H9 (cell line): ENCODE measurements at regions not wholly inside any gene's neighbourhood (a gene's known extent, or its start where the extent isn't known, plus 50 kb on each side); places are given as distances from the start of the nearest gene placed in this dataset.

ENCODE experiments used
- DNase-seq: peaks from one replicate; pipeline ENCODE4 v3.0.0-alpha.2; 2017
- H2AFZ ChIP-seq: one replicate; pipeline ENCODE4 v1.6.1; 2013; ENCODE audit warnings: mild to moderate bottlenecking, low read length, control low read depth, moderate library complexity
- H2AK5ac ChIP-seq: 2 replicates; pipeline ENCODE4 v1.6.1; 2013; ENCODE audit warnings: low read length, control low read depth, mixed read lengths; ENCODE audit not compliant: insufficient read length
- H2BK120ac ChIP-seq: one replicate; pipeline ENCODE4 v1.6.1; 2013; ENCODE audit warnings: low read depth, mild to moderate bottlenecking, low read length, control low read depth, inconsistent platforms; ENCODE audit not compliant: poor library complexity, severe bottlenecking
- H2BK12ac ChIP-seq: 2 replicates; pipeline ENCODE4 v1.6.1; 2013; ENCODE audit warnings: low read length, control low read depth, mixed read lengths, low read depth; ENCODE audit not compliant: insufficient read length
- H2BK15ac ChIP-seq: 2 replicates; pipeline ENCODE4 v1.6.1; 2013; ENCODE audit warnings: low read depth, low read length, control low read depth
- H2BK20ac ChIP-seq: one replicate; pipeline ENCODE4 v1.6.1; 2013; ENCODE audit warnings: low read depth, mild to moderate bottlenecking, low read length, control low read depth, inconsistent platforms; ENCODE audit not compliant: poor library complexity, severe bottlenecking
- H2BK5ac ChIP-seq: 2 replicates; pipeline ENCODE4 v1.6.1; 2013; ENCODE audit warnings: low read length, control low read depth, mixed read lengths; ENCODE audit not compliant: insufficient read length
- H3K14ac ChIP-seq: 2 replicates; pipeline ENCODE4 v1.6.1; 2013; ENCODE audit warnings: low read length, control low read depth; ENCODE audit not compliant: insufficient read depth
- H3K18ac ChIP-seq: 2 replicates; pipeline ENCODE4 v1.6.1; 2013; ENCODE audit warnings: low read depth, mild to moderate bottlenecking, mixed read lengths, low read length, control low read depth; ENCODE audit not compliant: insufficient read length
- H3K23ac ChIP-seq: 2 replicates; pipeline ENCODE4 v1.6.1; 2013; ENCODE audit warnings: low read length, control low read depth, mixed read lengths, low read depth; ENCODE audit not compliant: insufficient read length
- H3K23me2 ChIP-seq: 2 replicates; pipeline ENCODE4 v1.6.1; 2013; ENCODE audit warnings: low read depth, mild to moderate bottlenecking, mixed read lengths, low read length, control low read depth; ENCODE audit not compliant: insufficient read length, poor library complexity, severe bottlenecking
- H3K27ac ChIP-seq: 2 replicates; pipeline ENCODE4 v1.5.1; 2013; ENCODE audit warnings: low read length, control low read depth, mixed read lengths, low read depth; ENCODE audit not compliant: insufficient read length
- H3K27me3 ChIP-seq: 2 replicates; pipeline ENCODE4 v1.6.1; 2013; ENCODE audit warnings: low read length, control low read depth, inconsistent platforms; ENCODE audit not compliant: insufficient read depth
- H3K4ac ChIP-seq: 2 replicates; pipeline ENCODE4 v1.6.1; 2013; ENCODE audit warnings: low read depth, mild to moderate bottlenecking, control low read depth, inconsistent platforms, low read length, moderate library complexity
- H3K4me1 ChIP-seq: 2 replicates; pipeline ENCODE4 v1.6.1; 2013; ENCODE audit warnings: low read length, control low read depth, inconsistent platforms; ENCODE audit not compliant: insufficient read depth
- H3K4me2 ChIP-seq: 2 replicates; pipeline ENCODE4 v1.6.1; 2013; ENCODE audit warnings: low read length, control low read depth, mixed read lengths; ENCODE audit not compliant: insufficient read length, insufficient read depth
- H3K56ac ChIP-seq: 2 replicates; pipeline ENCODE4 v1.6.1; 2013; ENCODE audit warnings: low read depth, mild to moderate bottlenecking, mixed read lengths, low read length, control low read depth; ENCODE audit not compliant: insufficient read length
- H3K79me1 ChIP-seq: 2 replicates; pipeline ENCODE4 v1.6.1; 2013; ENCODE audit warnings: low read depth, mild to moderate bottlenecking, moderate library complexity, low read length, control low read depth, inconsistent platforms; ENCODE audit not compliant: insufficient read depth, poor library complexity, severe bottlenecking
- H3K79me2 ChIP-seq: 2 replicates; pipeline ENCODE4 v1.6.1; 2013; ENCODE audit warnings: low read length, control low read depth, inconsistent platforms; ENCODE audit not compliant: insufficient read depth
- H3K9ac ChIP-seq: 2 replicates; pipeline ENCODE4 v1.6.1; 2013; ENCODE audit warnings: low read length, control low read depth, mixed read lengths; ENCODE audit not compliant: insufficient read length; ENCODE audit errors: extremely low read depth
- H3K9me3 ChIP-seq: one replicate; pipeline ENCODE4 v1.6.1; 2013; ENCODE audit warnings: low read depth, low read length, inconsistent platforms; ENCODE audit not compliant: control insufficient read depth
- H3T11ph ChIP-seq: one replicate; pipeline ENCODE4 v1.6.1; 2013; ENCODE audit warnings: mild to moderate bottlenecking, low read length, control low read depth, inconsistent platforms
- H4K20me1 ChIP-seq: one replicate; pipeline ENCODE4 v1.6.1; 2013; ENCODE audit not compliant: control insufficient read depth, insufficient read length, insufficient read depth
- H4K5ac ChIP-seq: 2 replicates; pipeline ENCODE4 v1.6.1; 2013; ENCODE audit warnings: low read depth, mild to moderate bottlenecking, mixed read lengths, low read length, control low read depth; ENCODE audit not compliant: insufficient read length
- H4K8ac ChIP-seq: replicated peaks from 2 replicates; pipeline ENCODE4 v1.6.1; 2013; ENCODE audit warnings: low read length, control low read depth, mixed read lengths, low read depth; ENCODE audit not compliant: insufficient read length
- H4K91ac ChIP-seq: 2 replicates; pipeline ENCODE4 v1.6.1; 2013; ENCODE audit warnings: low read depth, mild to moderate bottlenecking, moderate library complexity, mixed read lengths, low read length, control low read depth; ENCODE audit not compliant: insufficient read length
- H3K27ac Mint-ChIP-seq, 3 experiments: 2 replicates in 2 of 3; 3 replicates in 1 of 3; pipeline ENCODE4 v1.8.0; 2020 to 2021; ENCODE audit warnings: mixed read lengths in 3 of 3, mild to moderate bottlenecking in 1 of 3, moderate library complexity in 1 of 3
- H3K27me3 Mint-ChIP-seq: 2 replicates; pipeline ENCODE4 v1.8.0; 2021; ENCODE audit warnings: low read depth, mild to moderate bottlenecking, moderate library complexity, mixed read lengths
- H3K36me3 Mint-ChIP-seq, 3 experiments: 2 replicates in 2 of 3; 3 replicates in 1 of 3; pipeline ENCODE4 v1.8.0; 2020 to 2021; ENCODE audit warnings: low read depth in 3 of 3, mixed read lengths in 3 of 3; ENCODE audit not compliant: insufficient read depth in 1 of 3
- H3K4me1 Mint-ChIP-seq, 2 experiments: 2 replicates each; pipeline ENCODE4 v1.8.0; 2020; ENCODE audit warnings: mixed read lengths in 2 of 2
- H3K4me3 Mint-ChIP-seq, 2 experiments: 2 replicates in 1 of 2; 3 replicates in 1 of 2; pipeline ENCODE4 v1.8.0; 2020 to 2021; ENCODE audit warnings: mild to moderate bottlenecking in 2 of 2, mixed read lengths in 2 of 2, moderate library complexity in 1 of 2
- H3K9me3 Mint-ChIP-seq, 2 experiments: 2 replicates in 1 of 2; 3 replicates in 1 of 2; pipeline ENCODE4 v1.8.0; 2020; ENCODE audit warnings: mild to moderate bottlenecking in 2 of 2, mixed read lengths in 2 of 2, moderate library complexity in 1 of 2
- CTCF ChIP-seq: fragments of 200-600 bp; sonication (generic); conservative IDR thresholded peaks from 3 replicates; pipeline ENCODE4 v1.8.0; 2021; ENCODE audit warnings: antibody characterized with exemption, mild to moderate bottlenecking
- WGBS: extraction: QIAGEN DNeasy Blood & Tissue Kit; methylation state at CpG from one replicate; pipeline ENCODE4 v1.1.7; 2013; ENCODE audit warnings: missing lambda C conversion rate, low lambda C conversion rate, mixed read lengths; ENCODE audit not compliant: insufficient read length; ENCODE audit errors: extremely low coverage; 5-methylcytosine and 5-hydroxymethylcytosine counted together

GRCh38 chr4:7128644-7129043 lies 60.8 kb upstream of the GRPEL1 start:
- no peak overlapping the region for H3T11ph ChIP-seq
- H3K4me2 ChIP-seq: no peak overlapping the region
- no peak overlapping the region for H4K91ac ChIP-seq
- H4K20me1 ChIP-seq: no peaks in the 10 kb centered on the region
- H2AK5ac ChIP-seq: no peak overlapping the region
- no peaks in the 10 kb centered on the region for H3K4me1 ChIP-seq
- Mint-ChIP-seq H3K4me3 (no peak overlapping the region), H3K27me3 (peaks cover 10% of the 10 kb centered on the region), H3K4me1 (peaks cover 0 to 5% of the 10 kb centered on the region in 2 experiments; a peak in 2 of 4 replicates), H3K9me3 (peaks cover 0 to 3% of the 10 kb centered on the region in 2 experiments; a peak in 1 of 5 replicates), H3K27ac (no peak overlapping the region), H3K36me3 (no peaks in the 10 kb centered on the region)
- no CpG with 5 or more reads among the region's 12 CpGs for WGBS
- no peak overlapping the region for H2BK20ac ChIP-seq
- no peak overlapping the region for H3K56ac ChIP-seq
- no peak overlapping the region for H3K9ac ChIP-seq
- no peak overlapping the region for H3K23ac ChIP-seq
- no peaks in the 10 kb centered on the region for H3K79me1 ChIP-seq
- no peak overlapping the region for H2AFZ ChIP-seq
- no peak overlapping the region for H2BK12ac ChIP-seq
- no peak overlapping the region for H3K4ac ChIP-seq
- H3K14ac ChIP-seq: no peak overlapping the region
- H3K18ac ChIP-seq: no peak overlapping the region
- H3K23me2 ChIP-seq: no peaks in the 10 kb centered on the region
- H2BK15ac ChIP-seq: no peak overlapping the region
- no peaks in the 10 kb centered on the region for H3K79me2 ChIP-seq
- H4K5ac ChIP-seq: no peak overlapping the region
- no peaks in the 10 kb centered on the region for H3K27me3 ChIP-seq
- no peaks in the 10 kb centered on the region for H3K9me3 ChIP-seq
- no peak overlapping the region for H2BK120ac ChIP-seq
- no peak overlapping the region for H4K8ac ChIP-seq
- no peak for DNase-seq
- H3K27ac ChIP-seq: no peak overlapping the region
- TF ChIP-seq CTCF: no peak
- H2BK5ac ChIP-seq: no peak overlapping the region
